ENCODE measurements at regions not wholly inside any gene's neighbourhood (a gene's known extent, or its start where the extent isn't known, plus 50 kb on each side); places are given as distances from the start of the nearest gene placed in this dataset.

DNA sequence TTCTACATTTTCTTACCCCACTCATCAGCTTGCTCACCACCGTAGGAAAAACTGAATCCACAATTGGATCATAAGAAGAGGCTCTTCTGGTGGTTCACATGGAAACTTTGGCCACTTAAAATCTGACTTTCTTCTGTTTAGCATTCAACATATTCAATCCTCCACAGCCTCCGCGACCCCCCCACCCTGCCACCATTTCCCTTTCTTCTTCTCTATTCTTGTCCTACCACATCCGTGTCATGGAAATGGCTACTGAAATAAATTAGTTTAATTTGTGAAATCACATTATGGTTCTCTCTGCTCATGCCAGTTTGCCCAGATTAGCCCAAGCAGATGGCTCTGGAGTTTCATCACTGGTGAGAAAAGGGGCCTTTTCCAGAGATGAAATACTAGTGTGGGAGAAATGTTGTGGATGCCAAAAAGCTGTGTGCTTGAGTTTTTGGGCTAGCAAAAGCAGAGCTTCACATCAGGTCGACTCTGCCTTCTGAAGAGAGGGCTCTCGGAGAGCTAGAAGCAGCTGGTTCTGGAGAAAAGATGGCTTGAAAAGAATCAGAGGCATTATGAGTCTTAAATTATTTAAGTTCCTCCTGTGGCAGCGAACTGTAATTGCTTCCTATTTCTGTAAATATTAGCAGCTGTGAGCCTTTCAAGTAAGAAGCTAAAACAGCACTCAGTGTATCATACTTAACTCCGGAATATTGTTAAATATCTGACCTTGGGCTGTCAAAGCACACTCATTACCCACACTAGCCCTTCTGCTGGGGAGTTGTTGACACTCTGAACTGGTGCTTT, 107.1 kb downstream of the MAT2B start:
- DNase-seq, result no peak
- H3K9me3 ChIP-seq, result no peaks in the 10 kb centered on the region
- TF ChIP-seq, protein P1, sequence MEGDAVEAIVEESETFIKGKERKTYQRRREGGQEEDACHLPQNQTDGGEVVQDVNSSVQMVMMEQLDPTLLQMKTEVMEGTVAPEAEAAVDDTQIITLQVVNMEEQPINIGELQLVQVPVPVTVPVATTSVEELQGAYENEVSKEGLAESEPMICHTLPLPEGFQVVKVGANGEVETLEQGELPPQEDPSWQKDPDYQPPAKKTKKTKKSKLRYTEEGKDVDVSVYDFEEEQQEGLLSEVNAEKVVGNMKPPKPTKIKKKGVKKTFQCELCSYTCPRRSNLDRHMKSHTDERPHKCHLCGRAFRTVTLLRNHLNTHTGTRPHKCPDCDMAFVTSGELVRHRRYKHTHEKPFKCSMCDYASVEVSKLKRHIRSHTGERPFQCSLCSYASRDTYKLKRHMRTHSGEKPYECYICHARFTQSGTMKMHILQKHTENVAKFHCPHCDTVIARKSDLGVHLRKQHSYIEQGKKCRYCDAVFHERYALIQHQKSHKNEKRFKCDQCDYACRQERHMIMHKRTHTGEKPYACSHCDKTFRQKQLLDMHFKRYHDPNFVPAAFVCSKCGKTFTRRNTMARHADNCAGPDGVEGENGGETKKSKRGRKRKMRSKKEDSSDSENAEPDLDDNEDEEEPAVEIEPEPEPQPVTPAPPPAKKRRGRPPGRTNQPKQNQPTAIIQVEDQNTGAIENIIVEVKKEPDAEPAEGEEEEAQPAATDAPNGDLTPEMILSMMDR (IDR thresholded peaks at IDR 0.05), result no peak
- H3K4me3 ChIP-seq, result no peak overlapping the region
- H3K4me1 ChIP-seq, result no peaks in the 10 kb centered on the region
- H3K36me3 ChIP-seq, result no peaks in the 10 kb centered on the region
- H3K27me3 ChIP-seq, result no peaks in the 10 kb centered on the region
- no peak overlapping the region for H3K27ac ChIP-seq
- intact Hi-C loops (cut with DNase I; ENCODE audit: low total_unique reads), result no loop called here

DNA sequence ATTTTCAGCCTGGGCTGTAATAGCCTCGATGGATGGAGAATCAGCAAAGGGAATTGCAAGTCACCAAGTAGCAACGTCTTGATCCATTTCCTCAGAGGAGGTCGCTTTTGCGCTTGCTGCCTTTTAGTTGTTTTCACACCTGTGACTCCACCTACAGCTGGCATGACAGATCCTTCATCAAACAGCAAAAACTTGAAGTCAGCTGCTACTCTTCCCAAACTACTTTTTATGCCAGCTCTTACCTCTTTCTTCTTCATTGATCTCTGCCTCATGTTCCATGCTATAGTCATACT, 107.7 kb downstream of the MAT2B start:
- intact Hi-C loops (cut with DNase I; ENCODE audit: low total_unique reads), result no loop called here
- H3K9me3 ChIP-seq, result no peaks in the 10 kb centered on the region
- H3K36me3 ChIP-seq, result no peaks in the 10 kb centered on the region
- no peaks in the 10 kb centered on the region for H3K27me3 ChIP-seq
- H3K4me3 ChIP-seq, result no peak overlapping the region
- H3K4me1 ChIP-seq, result no peaks in the 10 kb centered on the region
- DNase-seq, result no peak
- H3K27ac ChIP-seq, result no peak overlapping the region
- TF ChIP-seq, protein P1 (IDR thresholded peaks at IDR 0.05), result no peak

DNA sequence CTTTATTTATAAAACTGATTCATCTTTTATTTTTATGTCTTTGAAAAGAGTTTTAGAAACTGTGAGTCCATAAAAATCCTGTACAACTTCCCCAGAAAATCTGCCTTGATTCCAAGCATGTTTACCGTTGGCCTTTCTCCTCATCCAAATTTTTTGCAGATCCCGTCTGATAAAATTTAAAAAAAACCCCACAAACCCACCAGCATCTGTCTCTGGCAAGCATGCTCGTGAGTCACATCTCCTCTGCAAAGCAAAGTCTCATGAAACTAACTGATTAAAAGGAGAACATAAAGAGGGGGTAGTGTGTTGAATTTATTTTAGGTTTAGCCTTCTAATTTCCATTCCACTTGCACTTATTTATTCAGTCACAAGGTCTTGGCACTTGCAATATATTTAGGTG, 109.4 kb downstream of the MAT2B start:
- Histone ChIP-seq H3K9me3 (no peaks in the 10 kb centered on the region), H3K4me3 (no peak overlapping the region), H3K4me1 (no peaks in the 10 kb centered on the region), H3K36me3 (no peaks in the 10 kb centered on the region), H3K27ac (no peak overlapping the region), H3K27me3 (no peaks in the 10 kb centered on the region)
- TF ChIP-seq, protein P1 (IDR thresholded peaks at IDR 0.05), result no peak
- intact Hi-C loops (cut with DNase I; ENCODE audit: low total_unique reads), result no loop called here
- DNase-seq, result no peak

DNA sequence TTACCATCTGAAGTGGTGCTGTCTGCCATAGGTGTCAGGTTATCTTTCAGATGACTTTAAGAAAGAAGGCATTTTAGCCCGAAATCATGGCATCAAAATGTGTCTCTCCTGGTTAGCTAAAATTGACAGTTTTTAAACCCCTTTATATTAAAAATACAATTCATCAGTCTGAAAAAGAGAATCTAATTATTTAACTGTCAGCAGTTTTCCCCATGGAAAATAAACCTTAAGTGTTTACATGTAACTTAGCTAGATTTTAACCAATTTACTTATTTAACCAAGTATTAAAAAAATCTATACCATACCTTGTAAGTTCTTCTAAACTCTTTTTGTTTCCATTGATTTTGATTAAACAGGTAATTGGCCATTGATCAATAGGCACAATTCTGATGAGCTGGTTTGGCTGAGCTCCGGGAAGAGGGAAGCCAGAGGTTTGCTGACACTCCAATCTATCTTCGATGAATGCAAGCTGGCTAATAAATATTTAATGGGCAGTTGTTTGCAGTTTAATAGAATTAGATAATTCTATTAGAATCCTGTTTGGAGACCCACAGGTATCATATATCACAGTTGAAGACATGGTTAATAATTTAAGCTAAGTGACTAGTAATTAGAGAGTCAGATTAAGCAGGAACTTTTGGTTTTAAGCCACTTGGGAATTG, 114.0 kb downstream of the MAT2B start:
- intact Hi-C loops (cut with DNase I; ENCODE audit: low total_unique reads), result no loop called here
- Histone ChIP-seq H3K4me1 (no peaks in the 10 kb centered on the region), H3K27ac (no peak overlapping the region), H3K36me3 (no peaks in the 10 kb centered on the region), H3K4me3 (no peak overlapping the region), H3K9me3 (no peaks in the 10 kb centered on the region), H3K27me3 (no peaks in the 10 kb centered on the region)
- TF ChIP-seq, protein P1 (IDR thresholded peaks at IDR 0.05), result no peak
- no peak for DNase-seq

DNA sequence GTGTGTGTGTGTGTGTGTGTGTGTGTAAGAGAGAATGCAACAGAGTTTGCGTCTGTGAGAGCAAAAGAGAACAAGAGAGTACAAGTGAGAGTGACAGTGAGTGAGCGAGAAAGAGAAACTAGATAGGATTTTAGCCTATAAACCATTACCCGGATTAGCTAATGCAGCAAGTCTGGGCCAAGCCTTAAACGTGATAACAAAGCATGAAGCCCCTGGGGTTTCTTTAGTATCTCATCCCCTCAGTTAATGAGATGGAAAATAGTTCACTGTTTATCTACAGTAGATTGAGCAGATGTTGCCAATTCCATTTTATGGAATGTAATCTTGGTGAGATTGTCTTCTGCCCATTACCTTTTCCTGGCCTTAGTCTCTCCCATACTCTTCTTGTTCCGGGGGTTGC, 114.5 kb downstream of the MAT2B start:
- H3K4me1 ChIP-seq, result no peaks in the 10 kb centered on the region
- no peak overlapping the region for H3K4me3 ChIP-seq
- H3K9me3 ChIP-seq, result no peaks in the 10 kb centered on the region
- H3K27me3 ChIP-seq, result no peaks in the 10 kb centered on the region
- H3K27ac ChIP-seq, result no peak overlapping the region
- TF ChIP-seq, protein P1 (IDR thresholded peaks at IDR 0.05), result no peak
- intact Hi-C loops (cut with DNase I; ENCODE audit: low total_unique reads), result no loop called here
- no peak for DNase-seq
- H3K36me3 ChIP-seq, result no peaks in the 10 kb centered on the region

All from tibial artery (tissue), 4 donors.